OCI-LY7 (cell line): ENCODE measurements at regions not wholly inside any gene's neighbourhood (a gene's known extent, or its start where the extent isn't known, plus 50 kb on each side); places are given as distances from the start of the nearest gene placed in this dataset.
"Not testable (repeated sequence)": the region's sequence is repeated elsewhere in the genome, so short reads cannot be mapped to it uniquely, and the experiment has no call there.

Experiments used
- BruUV-seq: library from RNA; stranded (reverse); fragments of 400-500 nt; replicated peaks from 2 replicates; lab custom pipeline; 2021; lab: Mats Ljungman, UMichigan
- CTCF ChIA-PET: fragments of 300-600 bp; sonication (Branson Sonifier 250); formaldehyde crosslinking; loops from one replicate; lab custom pipeline; 2022; ENCODE audit warnings: antibody characterized with exemption; ENCODE audit not compliant: unreplicated experiment; lab: Charles Lee
- POLR2A ChIA-PET: fragments of 300-600 bp; sonication (Branson Sonifier 250); formaldehyde crosslinking; loops from one replicate; lab custom pipeline; 2022; ENCODE audit warnings: antibody characterized with exemption; lab: Charles Lee
- DNase-seq: peaks from one replicate; pipeline ENCODE4 v3.0.0-alpha.2; 2015; ENCODE audit warnings: low spot score
- H2AFZ ChIP-seq: fragments of 200-600 bp; sonication (generic), shearing (Covaris generic); 2 replicates; pipeline ENCODE4 v1.6.1; 2014; ENCODE audit warnings: mild to moderate bottlenecking, antibody characterized with exemption, low read length, moderate library complexity
- H3K27ac ChIP-seq: fragments of 200-600 bp; sonication (generic); 2 replicates; pipeline ENCODE4 v1.5.1; 2014; ENCODE audit warnings: mixed run types, low read depth, mild to moderate bottlenecking, moderate library complexity, low read length, inconsistent platforms; ENCODE audit not compliant: poor library complexity, severe bottlenecking
- H3K36me3 ChIP-seq: fragments of 200-600 bp; sonication (generic); 2 replicates; pipeline ENCODE4 v1.6.1; 2014; ENCODE audit warnings: mild to moderate bottlenecking, antibody characterized with exemption, low read length, moderate library complexity, mixed read lengths; ENCODE audit not compliant: insufficient read depth
- H3K4me1 ChIP-seq: fragments of 200-600 bp; sonication (generic); 2 replicates; pipeline ENCODE4 v1.5.1; 2014; ENCODE audit warnings: mild to moderate bottlenecking, low read length; ENCODE audit not compliant: insufficient read depth, poor library complexity, severe bottlenecking
- H3K4me2 ChIP-seq: fragments of 200-600 bp; sonication (generic); 2 replicates; pipeline ENCODE4 v1.6.1; 2014; ENCODE audit warnings: mild to moderate bottlenecking, low read length
- H3K4me3 ChIP-seq: fragments of 200-600 bp; sonication (generic); 2 replicates; pipeline ENCODE4 v1.5.1; 2014; ENCODE audit warnings: mild to moderate bottlenecking, low read depth, low read length; ENCODE audit not compliant: poor library complexity, severe bottlenecking
- H3K79me2 ChIP-seq: fragments of 200-600 bp; sonication (generic); 2 replicates; pipeline ENCODE4 v1.6.1; 2016; ENCODE audit warnings: low read depth, mild to moderate bottlenecking, low read length, moderate library complexity, mixed read lengths; ENCODE audit not compliant: insufficient read depth
- H3K9me2 ChIP-seq: fragments of 200-600 bp; sonication (generic); 2 replicates; pipeline ENCODE4 v1.6.1; 2016; ENCODE audit warnings: mild to moderate bottlenecking, low read length, mixed read lengths; ENCODE audit not compliant: insufficient read depth
- H3K9me3 ChIP-seq: fragments of 200-600 bp; sonication (generic); 2 replicates; pipeline ENCODE4 v1.6.1; 2014; ENCODE audit warnings: mild to moderate bottlenecking, mixed run types, low read length, mixed read lengths
- H4K20me1 ChIP-seq: fragments of 200-600 bp; sonication (generic); 2 replicates; pipeline ENCODE4 v1.6.1; 2014; ENCODE audit warnings: mild to moderate bottlenecking, antibody characterized with exemption, low read length, moderate library complexity, mixed read lengths; ENCODE audit not compliant: insufficient read depth
- EZH2phosphoT487 ChIP-seq: fragments of 200-600 bp; sonication (generic); IDR thresholded peaks from 2 replicates; pipeline ENCODE4 v1.6.1; 2018; ENCODE audit warnings: low read depth, borderline replicate concordance, mild to moderate bottlenecking, mixed run types, antibody characterized with exemption, low read length, moderate library complexity, mixed read lengths
- intact Hi-C: fragments of 100-400 bp; cut with micrococcal nuclease; formaldehyde crosslinking; loops from one replicate; pipeline ENCODE4 v1.10.0; 2022; ENCODE audit not compliant: unreplicated experiment
- TF ChIP-seq, protein P1 (sequence below): fragments of 200-600 bp; sonication (generic); conservative IDR thresholded peaks from 2 replicates; pipeline ENCODE4 v1.5.1; 2014; ENCODE audit warnings: mild to moderate bottlenecking, antibody characterized with exemption, low read length, moderate library complexity, mixed read lengths

DNA sequence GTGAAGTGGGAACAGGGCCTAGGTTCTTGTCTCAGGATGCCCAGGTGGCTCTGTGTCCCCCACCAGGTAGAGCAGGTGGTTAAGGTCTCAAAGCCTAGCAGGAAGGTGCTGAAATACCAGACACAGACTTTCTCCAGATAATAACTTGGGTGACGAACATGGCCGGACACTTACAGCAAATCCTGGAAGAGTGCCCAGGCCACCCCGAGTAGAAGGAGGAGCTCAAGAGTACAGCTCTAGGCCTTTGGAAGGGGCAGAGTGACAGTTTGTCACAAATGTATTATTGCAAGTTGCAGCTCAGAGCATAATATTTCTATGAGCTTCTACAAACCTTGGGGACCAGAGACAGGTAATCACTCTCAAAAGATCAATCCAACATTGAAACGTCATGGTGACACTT lies 251.6 kb upstream of the SOX4 start:
- no peaks in the 10 kb centered on the region for H3K9me2 ChIP-seq
- no peaks in the 10 kb centered on the region for H3K79me2 ChIP-seq
- H4K20me1 ChIP-seq: no peaks in the 10 kb centered on the region
- no peak overlapping the region for H2AFZ ChIP-seq
- H3K4me1 ChIP-seq: no peaks in the 10 kb centered on the region
- intact Hi-C loops: no loop called here
- H3K27ac ChIP-seq: no peak overlapping the region
- TF ChIP-seq, protein P1, sequence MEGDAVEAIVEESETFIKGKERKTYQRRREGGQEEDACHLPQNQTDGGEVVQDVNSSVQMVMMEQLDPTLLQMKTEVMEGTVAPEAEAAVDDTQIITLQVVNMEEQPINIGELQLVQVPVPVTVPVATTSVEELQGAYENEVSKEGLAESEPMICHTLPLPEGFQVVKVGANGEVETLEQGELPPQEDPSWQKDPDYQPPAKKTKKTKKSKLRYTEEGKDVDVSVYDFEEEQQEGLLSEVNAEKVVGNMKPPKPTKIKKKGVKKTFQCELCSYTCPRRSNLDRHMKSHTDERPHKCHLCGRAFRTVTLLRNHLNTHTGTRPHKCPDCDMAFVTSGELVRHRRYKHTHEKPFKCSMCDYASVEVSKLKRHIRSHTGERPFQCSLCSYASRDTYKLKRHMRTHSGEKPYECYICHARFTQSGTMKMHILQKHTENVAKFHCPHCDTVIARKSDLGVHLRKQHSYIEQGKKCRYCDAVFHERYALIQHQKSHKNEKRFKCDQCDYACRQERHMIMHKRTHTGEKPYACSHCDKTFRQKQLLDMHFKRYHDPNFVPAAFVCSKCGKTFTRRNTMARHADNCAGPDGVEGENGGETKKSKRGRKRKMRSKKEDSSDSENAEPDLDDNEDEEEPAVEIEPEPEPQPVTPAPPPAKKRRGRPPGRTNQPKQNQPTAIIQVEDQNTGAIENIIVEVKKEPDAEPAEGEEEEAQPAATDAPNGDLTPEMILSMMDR: no peak
- no peak for TF ChIP-seq EZH2phosphoT487
- no peak for DNase-seq
- no peak overlapping the region for H3K4me3 ChIP-seq
- no peaks in the 10 kb centered on the region for H3K9me3 ChIP-seq
- POLR2A ChIA-PET: interaction anchor here (0.6 to 1.0 kb wide), 2 partner anchors 10 to 88 kb away, joined by 4 read pairs; no protein-coding TSS in a partner anchor
- BruUV-seq: no TSS peak
- no peak overlapping the region for H3K4me2 ChIP-seq
- CTCF ChIA-PET: no interaction called here
- no peaks in the 10 kb centered on the region for H3K36me3 ChIP-seq

DNA sequence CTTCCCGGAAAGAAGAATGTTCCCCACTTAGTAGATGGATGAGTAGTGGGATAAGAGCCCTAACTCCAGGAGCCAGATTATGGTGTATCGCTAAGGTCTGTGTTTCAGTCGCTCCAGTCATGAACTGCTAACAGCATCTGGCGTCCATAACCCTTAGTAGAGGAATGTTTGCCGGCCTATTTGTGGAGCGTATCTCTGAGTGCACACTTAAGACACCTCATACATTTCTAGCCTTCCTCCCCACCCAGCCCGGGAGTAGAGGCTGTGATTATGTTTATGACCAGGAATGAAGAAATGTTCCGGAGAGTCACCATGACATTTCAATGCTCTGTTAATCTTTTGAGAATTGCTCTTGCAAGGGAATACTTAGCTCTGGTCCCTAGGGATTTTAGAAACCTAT lies 251.1 kb upstream of the SOX4 start:
- ChIA-PET CTCF (no interaction called here), POLR2A (no interaction called here)
- BruUV-seq: no TSS peak

DNA sequence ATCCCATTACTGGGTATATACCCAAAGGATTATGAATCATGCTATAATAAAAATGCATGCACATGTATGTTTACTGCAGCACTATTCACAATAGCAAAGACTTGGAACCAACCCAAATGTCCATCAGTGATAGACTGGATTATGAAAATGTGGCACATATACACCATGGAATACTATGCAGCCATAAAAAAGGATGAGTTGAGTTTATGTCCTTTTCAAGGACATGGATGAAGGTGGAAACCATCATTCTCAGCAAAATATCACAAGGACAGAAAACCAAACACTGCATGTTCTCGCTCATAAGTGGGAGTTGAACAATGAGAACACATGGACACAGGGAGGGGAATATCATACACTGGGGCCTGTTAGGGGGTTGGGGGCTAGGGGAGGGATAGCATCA lies 247.8 kb upstream of the SOX4 start:
- BruUV-seq, POLR2A ChIA-PET, intact Hi-C loops, H3K9me2 ChIP-seq, H3K79me2 ChIP-seq, H3K36me3 ChIP-seq, H3K4me2 ChIP-seq, H3K9me3 ChIP-seq, H2AFZ ChIP-seq, CTCF ChIA-PET, H3K4me1 ChIP-seq, H3K4me3 ChIP-seq, H4K20me1 ChIP-seq, H3K27ac ChIP-seq, DNase-seq: not testable (repeated sequence)

More for the DNA sequence above, 251.1 kb upstream of the SOX4 start:
- Histone ChIP-seq H3K9me3 (no peaks in the 10 kb centered on the region), H3K27ac (no peak overlapping the region), H3K4me2 (no peak overlapping the region), H3K4me3 (no peak overlapping the region), H2AFZ (no peak overlapping the region), H4K20me1 (no peaks in the 10 kb centered on the region), H3K9me2 (no peaks in the 10 kb centered on the region), H3K4me1 (no peaks in the 10 kb centered on the region), H3K79me2 (no peaks in the 10 kb centered on the region), H3K36me3 (no peaks in the 10 kb centered on the region)
- intact Hi-C loops: no loop called here
- DNase-seq: no peak
- no peak for TF ChIP-seq EZH2phosphoT487
- TF ChIP-seq, protein P1: no peak
